ENCODE measurements at regions not wholly inside any gene's neighbourhood (a gene's known extent, or its start where the extent isn't known, plus 50 kb on each side); places are given as distances from the start of the nearest gene placed in this dataset.
"Not testable (repeated sequence)": the region's sequence is repeated elsewhere in the genome, so short reads cannot be mapped to it uniquely, and the experiment has no call there.

GRCh38 chr7:81887098-81888090 lies 117.5 kb upstream of the HGF start:
- peak; percentile 78 to 82 for DNase-seq

- DNase-seq = no peak
Observed at GRCh38 chr7:81886211-81886764, 116.4 kb upstream of the HGF start.

- no peak for DNase-seq
Observed at GRCh38 chr7:81884817-81885216, 115.0 kb upstream of the HGF start.

- no peak for DNase-seq
Observed at GRCh38 chr7:81883801-81884393, 114.0 kb upstream of the HGF start.

- DNase-seq = no peak
Observed at GRCh38 chr7:81882086-81882485, 112.2 kb upstream of the HGF start.

GRCh38 chr7:81877890-81878289 lies 108.0 kb upstream of the HGF start:
- no peak for DNase-seq

- DNase-seq = no peak
Observed at GRCh38 chr7:81873559-81873958, 103.7 kb upstream of the HGF start.

- no peak for DNase-seq
Observed at GRCh38 chr7:81871606-81872265, 101.9 kb upstream of the HGF start.

- DNase-seq = no peak
Observed at GRCh38 chr7:81870608-81871007, 100.8 kb upstream of the HGF start.

- DNase-seq = no peak
Observed at GRCh38 chr7:81869670-81870069, 99.8 kb upstream of the HGF start.

GRCh38 chr7:81865754-81866153 lies 95.9 kb upstream of the HGF start:
- DNase-seq = no peak

GRCh38 chr7:81859433-81859832 lies 89.6 kb upstream of the HGF start:
- no peak for DNase-seq

GRCh38 chr7:81858820-81859219 lies 89.0 kb upstream of the HGF start:
- DNase-seq = not testable (repeated sequence)

GRCh38 chr7:81857385-81857784 lies 87.5 kb upstream of the HGF start:
- no peak for DNase-seq

GRCh38 chr7:81854518-81854917 lies 84.7 kb upstream of the HGF start:
- DNase-seq = no peak

GRCh38 chr7:81852701-81853100 lies 82.9 kb upstream of the HGF start:
- DNase-seq = no peak

GRCh38 chr7:81851413-81851812 lies 81.6 kb upstream of the HGF start:
- no peak for DNase-seq

- peak; percentile 88 to 93 for DNase-seq
Observed at GRCh38 chr7:81846398-81846797, 76.6 kb upstream of the HGF start.

GRCh38 chr7:81845744-81846241 lies 75.9 kb upstream of the HGF start:
- DNase-seq = peak; percentile 10 to 29

GRCh38 chr7:81843657-81844056 lies 73.8 kb upstream of the HGF start:
- DNase-seq = not testable (repeated sequence)

- no peak for DNase-seq
Observed at GRCh38 chr7:81842361-81842760, 72.5 kb upstream of the HGF start.

- DNase-seq = no peak
Observed at GRCh38 chr7:81839708-81840369, 70.0 kb upstream of the HGF start.

- DNase-seq = no peak
Observed at GRCh38 chr7:81833401-81833800, 63.6 kb upstream of the HGF start.
